Stimulated activated CD8-positive, alpha-beta memory T cell treated with anti-CD3 and anti-CD28 coated beads, Interleukin-7, amount 100 ng/mL, for 4 hours (primary cell): ENCODE measurements at regions not wholly inside any gene's neighbourhood (a gene's known extent, or its start where the extent isn't known, plus 50 kb on each side); places are given as distances from the start of the nearest gene placed in this dataset.

ENCODE experiments used
- DNase-seq, 2 donors: peaks; one replicate each; pipeline ENCODE4 v3.0.0-alpha.2; 2020; ENCODE audit warnings: low read depth in 2 of 2

DNA sequence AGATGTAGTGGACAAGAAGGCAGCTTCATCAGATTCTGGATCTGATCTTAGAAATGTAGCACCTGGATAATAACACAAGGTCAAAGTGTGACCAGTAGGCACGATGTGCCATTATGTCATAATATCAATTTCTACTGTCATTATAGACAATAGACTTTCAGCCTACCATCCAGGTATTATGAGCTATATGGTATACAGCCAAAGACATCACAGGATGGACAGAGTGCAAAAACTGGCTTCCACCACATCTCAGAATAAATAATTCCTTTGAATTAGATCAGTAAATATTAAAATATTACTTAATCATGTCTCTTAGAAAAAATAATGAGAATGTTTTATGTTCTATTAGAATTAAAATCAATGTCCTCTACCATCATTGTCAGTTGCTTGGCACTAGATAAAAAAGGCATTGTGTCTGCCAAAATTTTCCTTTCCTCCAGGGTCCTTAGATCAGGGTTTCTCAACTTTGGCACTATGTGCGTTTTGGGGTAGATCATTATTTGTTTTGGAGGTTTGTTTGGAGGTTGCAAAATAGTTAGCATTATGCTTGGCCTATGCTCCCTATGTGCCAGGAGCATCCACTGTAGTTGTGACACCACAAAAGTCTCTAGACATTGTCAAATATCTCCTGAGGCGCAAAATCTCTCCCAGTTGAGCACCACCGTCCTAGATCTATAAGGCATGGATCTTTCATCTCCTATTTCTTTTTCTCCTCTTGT is 86.7 kb upstream of the NRIP1 start:
- no peak for DNase-seq

DNA sequence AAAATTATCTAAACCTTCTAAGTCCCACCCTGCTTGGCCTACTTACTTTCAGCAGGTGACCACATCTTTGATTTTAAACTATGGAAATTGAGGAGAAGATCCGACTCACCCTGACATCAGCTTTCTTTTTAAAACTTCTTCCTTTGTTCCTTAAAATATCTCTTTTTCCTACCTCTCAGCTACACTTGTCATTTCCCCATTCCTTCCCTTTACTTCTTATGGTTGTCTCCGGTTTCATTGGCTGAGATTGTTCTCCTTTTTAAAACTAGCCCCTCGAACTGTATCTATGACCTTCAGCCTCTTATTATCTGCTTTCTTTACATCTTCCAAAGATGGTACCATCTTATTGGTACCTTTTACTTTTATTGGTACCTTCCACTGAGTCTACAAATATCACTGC is 87.8 kb upstream of the NRIP1 start:
- DNase-seq: no peak

DNA sequence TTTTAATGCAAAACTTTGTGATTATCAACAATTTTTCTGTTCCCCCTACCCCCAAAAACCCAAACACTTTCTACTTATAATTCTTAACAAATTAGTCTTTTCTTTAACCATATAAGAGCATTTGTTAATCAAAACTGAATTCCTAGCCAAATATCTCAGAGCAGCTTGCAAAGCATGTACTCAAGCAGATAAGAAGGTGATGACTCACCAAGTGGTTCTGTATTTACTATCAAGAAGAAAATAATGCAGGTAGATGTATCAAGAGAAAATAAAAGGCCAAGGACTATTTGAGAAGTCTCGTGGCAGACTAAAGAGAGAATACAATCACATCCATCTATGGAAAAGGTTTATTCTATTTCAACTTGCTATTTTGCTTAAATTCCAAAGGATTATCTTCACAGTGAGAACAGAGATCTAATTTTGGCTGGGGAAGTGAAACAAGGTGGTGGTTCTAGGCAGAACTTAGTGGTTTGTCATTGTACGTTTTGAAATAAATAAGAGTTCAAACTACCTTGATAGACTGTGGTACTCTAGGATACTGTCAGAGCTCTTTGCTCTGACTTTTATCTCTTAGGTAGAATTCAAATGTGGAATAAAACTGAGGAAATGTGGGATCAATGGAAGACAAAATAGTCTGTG is 94.7 kb upstream of the NRIP1 start:
- DNase-seq: no peak

DNA sequence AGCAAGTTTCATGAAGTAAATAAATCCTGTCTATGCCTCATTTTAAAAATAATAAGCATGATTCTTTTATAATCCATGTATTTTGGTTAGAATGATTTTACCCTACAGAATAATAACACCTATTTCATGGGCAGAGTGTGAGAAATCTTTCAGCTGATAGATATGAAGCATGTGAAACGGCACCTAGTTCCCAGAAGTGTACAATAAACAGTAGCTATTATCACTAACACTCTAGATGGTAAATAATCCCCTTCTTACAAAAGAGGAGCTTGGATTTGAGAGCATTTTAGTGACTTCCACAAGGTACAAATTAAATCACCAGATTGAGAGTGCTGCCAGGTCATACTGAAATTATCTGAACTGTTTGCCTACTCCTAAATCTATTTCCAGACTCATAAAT is 95.3 kb upstream of the NRIP1 start:
- no peak for DNase-seq

DNA sequence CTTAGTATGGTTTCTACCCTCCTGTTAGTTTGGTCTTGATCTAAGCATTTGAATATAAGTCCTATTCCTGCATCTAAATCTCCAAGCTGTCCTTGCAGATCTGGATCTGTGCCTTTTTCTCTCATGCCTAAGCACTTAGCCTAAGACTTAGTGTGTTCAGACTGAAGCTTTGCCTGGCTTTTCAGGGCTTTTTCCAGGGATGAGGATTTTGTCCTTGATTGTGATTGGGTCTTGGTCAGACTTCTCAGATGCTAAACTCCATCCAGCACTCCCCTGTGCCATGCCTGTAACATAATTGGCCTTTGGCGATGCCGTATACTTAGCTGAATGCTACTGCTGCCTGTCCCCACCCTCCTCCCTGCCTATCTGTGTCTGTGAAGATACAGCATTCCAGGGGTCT is 98.1 kb upstream of the NRIP1 start:
- DNase-seq: no peak

DNA sequence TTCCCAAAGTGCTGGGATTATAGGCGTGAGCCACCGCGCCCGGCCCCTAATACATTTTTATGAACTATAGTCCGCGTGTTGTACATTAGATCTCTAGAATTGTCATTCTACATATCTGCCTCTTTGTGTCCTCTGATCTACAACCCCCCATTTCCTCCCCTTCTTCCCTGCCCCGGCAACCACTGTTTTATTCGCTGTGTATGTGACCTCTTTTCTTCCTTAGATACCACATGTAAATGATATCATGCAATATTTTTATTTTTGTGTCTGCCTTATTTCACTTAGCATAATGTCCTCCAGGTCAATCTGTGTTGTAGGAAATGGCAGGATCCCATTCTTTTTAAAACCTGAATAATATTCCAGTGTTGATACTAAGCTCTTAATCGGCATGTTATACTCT is 99.5 kb upstream of the NRIP1 start:
- no peak for DNase-seq

DNA sequence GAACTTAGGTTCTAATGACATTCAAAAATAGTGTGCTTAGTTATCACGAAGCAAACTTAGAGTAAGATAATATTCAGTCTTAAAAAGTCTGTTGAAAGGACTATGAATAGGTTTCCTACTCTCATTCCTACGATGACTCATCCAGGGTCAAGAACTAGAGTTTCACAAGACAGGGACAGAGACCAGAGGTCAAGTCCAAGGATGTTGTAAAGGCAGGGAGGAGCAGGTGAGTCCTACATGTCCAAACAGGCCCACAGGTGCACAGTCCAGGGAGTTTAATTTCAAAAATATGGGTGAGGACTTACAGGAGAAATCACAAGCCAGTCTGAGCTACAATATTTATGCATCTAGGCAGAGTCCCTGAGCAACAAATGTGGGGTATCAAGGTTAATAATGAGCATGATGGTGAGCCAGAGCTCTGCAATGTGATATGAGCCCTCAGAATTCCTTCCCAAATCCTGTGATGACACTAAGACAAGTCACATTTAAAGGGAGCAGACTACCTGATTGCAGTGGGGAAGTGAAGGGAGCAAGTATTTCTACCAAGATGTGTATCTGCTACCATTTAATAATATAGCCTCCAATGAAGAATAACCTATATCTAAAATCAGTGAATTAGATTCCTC is 100.0 kb upstream of the NRIP1 start:
- DNase-seq: no peak

DNA sequence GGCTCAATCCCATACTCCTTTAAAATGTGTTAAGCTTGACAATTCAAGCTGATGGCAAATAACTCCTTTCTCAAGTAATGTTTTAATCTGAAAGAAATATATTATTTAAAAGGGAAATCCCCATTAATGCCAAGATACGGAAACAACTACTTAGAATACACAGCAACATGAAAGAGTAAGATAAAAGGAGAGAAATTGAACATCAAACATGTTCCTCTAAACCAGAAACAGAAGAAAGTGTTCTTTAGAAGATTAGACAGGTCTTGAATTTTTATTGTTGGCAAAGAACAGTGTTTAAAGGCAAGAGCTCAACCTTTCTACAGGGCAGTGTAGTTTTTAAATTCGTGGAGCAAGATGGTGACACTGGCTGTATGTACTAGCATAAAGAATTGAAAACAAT is 105.8 kb upstream of the NRIP1 start:
- DNase-seq: no peak

DNA sequence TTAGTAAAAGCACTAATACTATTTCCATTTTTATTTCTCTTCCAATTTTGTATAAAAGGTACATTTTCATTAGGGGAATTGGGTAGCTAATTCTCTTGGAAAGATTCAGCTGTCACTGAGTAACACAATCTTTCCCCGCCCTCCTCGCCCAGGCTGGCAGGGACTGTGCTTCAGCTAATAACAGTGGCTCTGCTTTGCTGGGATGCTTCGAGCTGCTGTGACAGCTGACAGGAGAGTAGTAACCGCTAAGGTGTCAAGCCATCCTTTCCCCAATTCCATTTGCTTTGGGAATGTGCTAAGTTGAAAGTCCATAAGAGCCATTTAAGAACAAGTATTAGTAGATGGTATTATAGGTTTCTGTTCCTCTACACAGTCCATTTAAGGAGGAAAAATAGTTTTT is 106.7 kb upstream of the NRIP1 start:
- no peak for DNase-seq

DNA sequence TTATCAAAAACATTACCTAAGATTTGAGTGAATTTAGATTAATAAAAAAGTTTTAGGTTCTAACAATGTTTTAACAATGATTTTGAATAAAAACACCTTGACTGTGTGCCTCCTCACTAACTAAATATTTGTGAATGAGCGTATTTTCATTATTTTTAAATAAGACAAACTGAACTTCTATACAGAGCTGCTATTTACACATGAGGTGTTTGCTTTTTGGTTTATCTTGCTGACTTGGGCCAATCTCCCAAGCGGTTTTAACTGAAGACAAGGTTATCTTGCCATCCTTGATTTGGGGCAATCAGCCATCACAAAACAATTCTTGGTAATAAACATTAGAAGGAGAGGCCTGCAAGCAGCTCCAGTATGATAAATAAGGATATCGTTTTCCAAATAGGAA is 108.2 kb upstream of the NRIP1 start:
- no peak for DNase-seq

DNA sequence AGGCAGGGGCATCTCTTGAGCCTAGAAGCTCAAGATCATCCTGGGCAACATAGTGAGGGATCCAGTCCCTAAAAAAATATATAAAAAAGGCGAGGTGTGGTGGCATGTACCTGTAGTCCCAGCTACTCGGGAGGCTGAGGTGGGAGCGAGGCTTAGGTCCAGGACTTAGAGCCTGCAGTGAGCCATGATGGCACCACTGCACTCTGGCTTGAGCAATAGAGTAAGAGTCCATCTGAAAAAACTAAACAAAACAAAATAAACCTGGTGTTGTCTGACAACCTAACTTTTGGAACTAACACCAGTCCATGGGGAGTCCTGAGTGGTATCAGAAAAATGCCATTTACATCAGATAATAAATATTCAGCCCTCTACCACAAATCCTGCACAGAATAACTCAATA is 110.1 kb upstream of the NRIP1 start:
- DNase-seq: no peak

DNA sequence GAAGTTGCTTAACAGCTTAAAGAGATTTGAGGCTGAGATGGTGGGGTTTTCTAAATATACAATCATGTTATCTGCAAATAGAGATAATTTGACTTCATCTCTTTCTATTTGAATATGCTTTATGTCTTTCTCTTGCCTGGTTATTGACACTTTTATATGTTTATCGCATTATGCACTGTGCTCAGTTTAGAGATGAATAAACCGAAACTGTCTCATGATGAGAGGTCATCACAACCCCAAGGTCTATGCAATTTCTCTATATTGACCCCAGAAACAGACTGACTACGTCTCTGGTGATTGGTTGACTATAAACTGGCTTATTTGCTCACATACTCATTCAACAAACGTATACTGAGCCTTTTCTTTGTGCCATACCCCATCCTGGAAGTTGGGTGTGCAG is 117.9 kb upstream of the NRIP1 start:
- DNase-seq: no peak

DNA sequence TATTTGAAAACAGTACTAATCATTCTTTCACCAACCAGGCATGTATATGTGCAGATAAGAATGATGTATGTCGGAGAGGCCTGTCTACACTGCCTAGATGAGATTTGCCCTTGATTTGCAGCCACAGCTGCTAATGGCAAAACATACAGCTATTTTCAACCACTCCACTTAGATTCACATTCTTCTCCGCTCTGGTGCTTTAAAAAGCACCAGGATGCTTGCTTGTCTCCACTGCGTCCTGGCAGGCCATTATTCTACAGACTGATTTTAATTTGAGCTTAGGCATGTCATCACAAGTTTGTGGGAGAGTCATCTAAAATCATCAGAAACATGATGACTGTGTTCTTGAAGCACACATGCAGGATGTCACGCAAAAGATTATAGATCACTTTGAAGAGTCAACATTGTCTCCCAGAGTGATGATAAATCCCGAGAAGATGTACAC is 119.0 kb upstream of the NRIP1 start:
- DNase-seq: no peak

DNA sequence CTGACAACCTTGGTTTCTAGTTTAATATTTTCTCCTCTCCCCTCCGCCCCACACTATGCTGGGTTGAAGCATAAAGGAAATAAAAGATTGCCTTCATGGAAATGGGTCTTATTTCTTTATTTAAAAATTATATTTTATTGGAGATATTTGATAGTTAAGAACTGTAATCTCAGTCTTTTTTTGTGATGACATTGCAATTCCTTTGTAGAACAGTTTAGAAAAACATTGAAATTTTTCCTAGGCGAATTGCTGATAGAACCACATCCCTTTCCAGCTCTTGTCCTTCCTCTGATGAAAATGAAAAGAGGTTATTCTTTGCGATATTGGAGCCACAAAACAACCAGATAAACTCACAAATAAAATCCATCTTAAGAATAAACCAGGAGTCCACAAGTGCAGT is 125.6 kb upstream of the NRIP1 start:
- DNase-seq: no peak

DNA sequence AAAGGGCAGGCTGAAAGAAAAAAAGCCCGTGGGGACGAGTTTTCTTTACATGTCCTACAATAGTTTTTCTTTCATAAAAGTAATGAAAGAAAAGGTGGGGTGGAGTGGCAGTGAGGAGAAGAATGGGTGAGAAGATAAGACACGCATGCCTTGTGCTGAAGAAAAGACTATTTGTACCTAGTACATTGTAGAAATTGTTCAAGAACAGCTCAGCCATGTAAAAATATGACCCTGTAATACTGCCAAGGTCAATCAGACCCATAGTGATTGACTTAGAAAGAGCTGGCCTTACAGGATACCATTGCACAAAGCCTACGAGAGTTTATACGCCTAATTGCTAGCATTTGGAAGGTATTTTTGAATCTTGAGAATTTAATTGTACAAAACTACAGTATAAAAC is 126.0 kb upstream of the NRIP1 start:
- no peak for DNase-seq

DNA sequence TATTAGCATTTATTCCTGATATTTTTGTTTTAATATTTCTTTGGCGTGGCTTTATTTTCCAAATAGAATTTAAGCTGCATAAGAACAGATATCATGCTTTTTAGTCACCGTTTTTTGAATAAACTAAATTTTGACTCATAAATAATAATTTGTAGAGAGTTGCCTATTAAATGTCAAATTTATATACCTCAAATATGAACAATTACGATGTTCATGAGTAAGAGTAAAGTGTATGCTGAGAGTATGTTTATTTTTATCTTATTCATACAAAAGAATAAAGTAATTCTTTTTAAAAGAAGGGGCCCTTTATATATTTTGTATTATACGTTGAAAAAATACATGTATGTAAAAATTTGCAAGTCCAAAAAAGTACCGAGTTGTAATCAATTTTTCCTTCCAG is 126.5 kb upstream of the NRIP1 start:
- DNase-seq: no peak

DNA sequence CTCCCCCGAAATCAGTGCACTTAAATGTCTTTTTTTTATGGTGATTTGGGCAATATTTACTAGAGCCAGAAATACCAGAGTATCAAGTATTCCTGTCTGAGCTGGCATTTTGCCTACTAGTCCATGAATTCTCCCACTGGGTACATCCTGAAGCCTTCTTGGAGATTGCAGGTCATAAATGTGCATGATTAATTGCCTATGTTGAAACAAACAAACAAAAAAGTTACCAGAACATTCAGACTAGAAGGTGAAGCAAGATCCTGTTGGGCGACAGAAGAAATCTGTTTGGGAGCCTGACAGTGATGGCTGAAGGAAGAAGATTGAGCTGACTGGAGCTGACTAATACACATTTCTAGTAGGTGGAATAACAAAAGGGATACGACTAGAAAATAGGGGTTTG is 127.4 kb upstream of the NRIP1 start:
- DNase-seq: no peak

DNA sequence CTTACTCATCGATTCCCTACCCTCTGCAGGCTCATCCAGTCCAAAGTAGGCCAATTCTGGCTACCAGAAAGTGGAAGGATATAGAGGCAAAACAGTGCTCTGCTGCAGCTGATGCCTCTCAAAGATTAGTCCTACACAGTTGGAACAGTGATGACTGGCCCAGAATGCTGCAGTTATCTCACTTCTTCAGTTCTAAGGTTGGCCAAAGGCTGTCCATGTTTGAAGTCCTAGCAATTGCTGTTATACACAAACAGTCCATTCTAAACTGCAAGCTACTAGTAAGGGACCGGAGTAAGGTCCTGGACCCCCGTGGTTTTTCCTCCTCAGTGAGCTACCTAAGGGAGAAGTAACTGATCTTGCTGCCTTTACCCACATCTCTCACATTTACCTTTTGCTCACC is 129.1 kb upstream of the NRIP1 start:
- no peak for DNase-seq

DNA sequence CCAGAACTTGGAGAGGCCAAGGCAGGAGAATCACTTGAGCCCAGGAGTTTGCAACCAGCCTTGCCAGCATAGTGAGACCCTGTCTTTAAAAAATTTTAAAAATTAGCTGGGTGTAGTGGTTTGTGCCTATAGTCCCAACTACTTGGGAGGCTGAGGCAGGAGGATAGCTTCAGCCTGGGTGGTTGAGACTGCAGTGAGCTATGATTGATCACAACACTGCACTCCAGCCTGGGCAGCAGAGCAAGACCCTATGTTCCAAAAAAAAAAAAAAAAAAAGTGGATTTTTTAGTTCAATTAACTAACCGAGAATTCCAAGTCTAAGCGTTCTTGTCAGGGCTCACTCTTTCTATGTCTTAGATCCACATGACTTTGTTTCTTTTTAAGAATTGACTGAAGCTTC is 130.3 kb upstream of the NRIP1 start:
- DNase-seq: no peak

DNA sequence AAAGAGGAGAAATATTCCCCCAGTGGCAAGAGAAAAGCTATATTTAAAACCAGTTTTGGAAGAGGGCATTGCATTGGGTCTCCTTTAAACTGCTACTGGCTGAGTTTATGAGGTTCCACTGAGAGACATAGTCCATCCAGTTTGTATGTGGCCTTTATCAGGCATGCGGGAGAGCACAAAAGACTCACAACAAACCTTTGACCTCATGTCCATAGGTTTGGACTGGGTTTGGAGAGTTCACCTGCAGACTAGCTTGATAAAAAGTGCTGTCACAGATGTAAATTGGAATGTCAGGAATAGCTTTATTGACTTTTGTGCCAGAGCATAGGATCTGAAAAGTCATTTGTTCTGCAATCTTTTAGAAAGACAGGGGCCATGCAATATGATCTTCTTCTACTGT is 131.0 kb upstream of the NRIP1 start:
- DNase-seq: no peak

DNA sequence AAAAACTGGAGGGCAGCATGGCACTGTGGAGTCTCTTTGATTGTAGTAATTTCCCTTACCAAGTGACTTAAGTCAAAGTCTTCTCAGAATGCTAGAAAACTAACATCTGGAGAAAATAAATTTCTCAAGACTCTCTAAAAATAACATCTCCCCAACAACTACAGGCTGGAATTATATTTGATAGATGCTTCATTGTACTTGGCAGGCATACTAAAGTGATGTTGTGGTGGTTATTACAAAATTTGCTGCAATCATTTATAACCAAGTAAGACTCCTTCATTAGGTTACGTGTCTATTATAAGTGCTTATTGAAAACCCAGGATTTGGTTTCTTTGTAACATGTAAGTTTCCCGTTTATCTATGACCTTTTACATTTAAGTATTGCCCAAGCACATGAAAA is 132.9 kb upstream of the NRIP1 start:
- DNase-seq: no peak

DNA sequence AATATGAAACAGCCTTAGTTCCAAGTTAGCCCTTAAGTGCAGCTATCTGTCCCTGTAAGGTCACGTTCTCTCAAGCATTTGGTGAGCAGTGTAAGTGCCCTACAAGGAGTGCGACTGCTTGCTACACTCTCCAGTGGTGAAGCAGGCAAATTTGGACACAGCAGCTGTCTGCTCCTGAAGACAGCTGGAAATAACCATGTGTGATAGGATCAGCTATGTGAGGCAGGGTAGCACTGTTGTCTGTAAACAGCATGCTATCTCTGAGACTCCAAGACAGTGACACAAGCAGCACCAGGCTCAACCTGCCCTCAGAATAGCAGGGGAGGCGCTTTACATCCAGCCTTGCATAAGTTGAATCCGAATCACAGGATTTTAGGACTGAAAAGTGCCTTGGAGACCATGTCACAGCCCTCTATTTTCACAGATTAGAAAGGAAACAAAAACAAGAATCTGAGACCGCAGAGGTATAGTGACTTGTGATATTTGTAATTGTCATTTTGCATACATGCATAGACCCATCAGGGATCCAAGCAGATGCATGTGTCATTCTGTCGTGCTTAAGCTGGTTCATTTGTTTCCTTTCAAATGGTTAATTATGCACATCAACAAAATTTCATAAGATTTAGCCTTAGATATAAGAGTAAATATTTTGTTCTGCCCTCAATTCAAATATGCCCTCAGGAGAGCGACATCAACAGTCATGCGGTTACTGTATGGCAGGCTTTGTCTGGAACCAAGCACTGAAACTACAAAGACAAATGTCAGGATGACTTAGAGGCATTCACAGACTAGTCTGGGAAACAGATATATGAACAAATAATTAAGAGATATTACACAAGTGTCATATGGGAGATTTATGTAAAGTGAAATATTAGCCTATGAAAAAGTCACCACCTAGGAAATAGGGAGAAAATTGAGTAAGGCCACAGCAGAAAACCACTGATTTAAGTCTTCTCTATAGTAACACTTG is 134.9 kb upstream of the NRIP1 start:
- DNase-seq: no peak
